AG10803 (cell line): ENCODE measurements at regions not wholly inside any gene's neighbourhood (a gene's known extent, or its start where the extent isn't known, plus 50 kb on each side); places are given as distances from the start of the nearest gene placed in this dataset.
"Not testable (repeated sequence)": the region's sequence is repeated elsewhere in the genome, so short reads cannot be mapped to it uniquely, and the experiment has no call there.

ENCODE experiments used
- DNase-seq: peaks from one replicate; pipeline ENCODE4 v3.0.0; 2010; ENCODE audit warnings: low read depth
- H3K4me3 ChIP-seq: 2 replicates; pipeline ENCODE4 v1.5.1; 2011; ENCODE audit warnings: mild to moderate bottlenecking, low read length, control low read depth
- TF ChIP-seq, protein P1 (sequence below): conservative IDR thresholded peaks from 2 replicates; pipeline ENCODE4 v1.5.1; 2011; ENCODE audit warnings: mild to moderate bottlenecking, low read length, control low read depth, inconsistent platforms

DNA sequence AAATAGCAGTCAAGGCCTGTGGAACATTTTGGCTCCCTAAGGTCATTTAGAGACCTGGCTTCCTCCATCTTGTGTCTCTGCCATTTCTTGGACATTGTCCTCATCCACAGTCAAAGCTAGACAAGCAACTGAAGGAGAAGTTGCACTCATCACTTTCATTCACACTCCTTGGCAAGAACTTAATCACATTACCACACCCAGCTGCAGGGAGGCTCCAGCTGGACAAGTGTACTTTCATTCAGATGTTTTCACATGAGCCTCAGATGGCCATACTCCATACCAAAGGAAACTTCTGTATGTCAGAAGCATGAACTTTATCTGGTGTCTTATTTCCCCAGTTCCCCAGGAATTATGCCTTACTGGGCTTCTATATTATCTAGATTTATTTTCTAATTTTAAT, 537.4 kb downstream of the TMEM135 start:
- no peak for DNase-seq
- no peak overlapping the region for H3K4me3 ChIP-seq
- TF ChIP-seq, protein P1, sequence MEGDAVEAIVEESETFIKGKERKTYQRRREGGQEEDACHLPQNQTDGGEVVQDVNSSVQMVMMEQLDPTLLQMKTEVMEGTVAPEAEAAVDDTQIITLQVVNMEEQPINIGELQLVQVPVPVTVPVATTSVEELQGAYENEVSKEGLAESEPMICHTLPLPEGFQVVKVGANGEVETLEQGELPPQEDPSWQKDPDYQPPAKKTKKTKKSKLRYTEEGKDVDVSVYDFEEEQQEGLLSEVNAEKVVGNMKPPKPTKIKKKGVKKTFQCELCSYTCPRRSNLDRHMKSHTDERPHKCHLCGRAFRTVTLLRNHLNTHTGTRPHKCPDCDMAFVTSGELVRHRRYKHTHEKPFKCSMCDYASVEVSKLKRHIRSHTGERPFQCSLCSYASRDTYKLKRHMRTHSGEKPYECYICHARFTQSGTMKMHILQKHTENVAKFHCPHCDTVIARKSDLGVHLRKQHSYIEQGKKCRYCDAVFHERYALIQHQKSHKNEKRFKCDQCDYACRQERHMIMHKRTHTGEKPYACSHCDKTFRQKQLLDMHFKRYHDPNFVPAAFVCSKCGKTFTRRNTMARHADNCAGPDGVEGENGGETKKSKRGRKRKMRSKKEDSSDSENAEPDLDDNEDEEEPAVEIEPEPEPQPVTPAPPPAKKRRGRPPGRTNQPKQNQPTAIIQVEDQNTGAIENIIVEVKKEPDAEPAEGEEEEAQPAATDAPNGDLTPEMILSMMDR, result no peak

DNA sequence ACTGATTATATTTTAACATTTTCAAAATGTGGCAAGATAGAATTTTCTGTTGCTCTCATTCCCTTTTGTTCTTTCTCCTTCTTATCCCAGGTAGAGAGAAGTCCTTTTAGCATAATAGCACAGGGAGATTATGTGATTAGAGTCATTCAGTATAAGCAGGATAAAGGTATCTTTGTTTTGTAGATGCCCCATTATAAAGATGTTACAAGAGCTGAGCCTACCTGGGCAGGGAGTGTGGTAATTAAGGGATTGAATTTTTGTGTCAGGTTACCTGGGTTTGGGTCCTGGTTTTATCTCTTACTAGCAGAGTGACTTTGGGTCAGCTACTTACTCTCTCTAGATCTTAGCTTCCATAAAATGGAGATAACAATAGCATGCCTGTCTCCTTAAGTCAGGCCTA, 536.5 kb downstream of the TMEM135 start:
- TF ChIP-seq, protein P1, result no peak
- no peak overlapping the region for H3K4me3 ChIP-seq
- no peak for DNase-seq

DNA sequence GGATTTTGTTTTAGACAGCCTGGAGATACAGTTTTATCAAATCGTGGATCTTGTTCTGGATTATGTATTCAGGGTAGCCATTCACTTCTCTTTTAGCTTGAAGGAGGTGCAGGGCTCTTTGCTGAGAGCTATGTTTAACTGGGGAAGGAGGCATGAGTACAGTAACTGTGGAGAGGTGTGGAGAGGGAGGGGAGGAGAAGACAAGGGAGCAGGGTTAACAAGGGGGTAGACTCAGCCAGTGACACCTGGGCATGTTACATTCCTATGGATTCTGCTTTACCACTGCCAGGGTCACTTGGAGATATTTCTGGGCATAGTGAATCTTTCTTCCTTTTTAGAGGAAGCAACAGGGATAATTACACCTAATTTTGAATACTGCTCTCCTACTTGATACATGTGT, 536.0 kb downstream of the TMEM135 start:
- TF ChIP-seq, protein P1, result no peak
- DNase-seq, result no peak
- H3K4me3 ChIP-seq, result no peak overlapping the region

DNA sequence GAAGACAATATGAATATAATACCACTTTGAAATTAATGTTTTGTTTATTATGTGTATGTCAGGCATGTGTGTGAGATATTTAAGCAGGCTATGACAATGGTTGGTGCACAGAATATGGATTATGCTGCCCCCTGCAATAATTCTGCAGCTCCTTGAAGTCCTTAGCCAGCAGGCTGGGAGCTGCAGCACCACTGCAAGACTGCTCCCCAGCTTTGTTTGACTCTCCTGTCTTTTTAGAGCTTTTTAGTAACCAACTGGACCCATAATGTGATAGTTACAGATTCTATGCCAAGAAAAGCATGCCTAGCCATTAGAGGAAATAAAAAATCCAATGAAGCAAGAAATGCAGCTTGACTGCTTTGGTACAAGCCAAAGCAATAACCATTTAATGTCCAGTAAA, 535.1 kb downstream of the TMEM135 start:
- TF ChIP-seq, protein P1, result no peak

DNA sequence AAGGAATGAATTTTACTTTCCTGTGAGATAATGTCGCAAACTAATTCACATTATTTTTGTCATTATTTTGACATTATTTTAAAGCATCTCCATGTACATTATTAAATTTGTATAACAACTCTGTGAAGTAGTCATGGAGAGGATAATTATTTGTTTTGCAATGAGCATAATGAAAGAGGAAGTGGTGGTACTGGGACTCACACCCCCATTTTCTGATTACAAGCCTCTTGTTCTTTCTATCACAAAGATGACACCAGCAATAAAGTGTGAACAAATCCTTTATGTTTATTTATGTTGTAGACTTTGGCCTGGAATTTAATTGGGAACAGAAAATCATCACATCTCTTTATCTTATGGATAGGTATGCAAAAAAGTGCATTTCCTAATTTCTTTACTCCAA, 522.6 kb downstream of the TMEM135 start:
- H3K4me3 ChIP-seq, result no peak overlapping the region
- TF ChIP-seq, protein P1, result no peak
- DNase-seq, result no peak

More for the DNA sequence above, 535.1 kb downstream of the TMEM135 start:
- no peak overlapping the region for H3K4me3 ChIP-seq
- DNase-seq, result no peak

DNA sequence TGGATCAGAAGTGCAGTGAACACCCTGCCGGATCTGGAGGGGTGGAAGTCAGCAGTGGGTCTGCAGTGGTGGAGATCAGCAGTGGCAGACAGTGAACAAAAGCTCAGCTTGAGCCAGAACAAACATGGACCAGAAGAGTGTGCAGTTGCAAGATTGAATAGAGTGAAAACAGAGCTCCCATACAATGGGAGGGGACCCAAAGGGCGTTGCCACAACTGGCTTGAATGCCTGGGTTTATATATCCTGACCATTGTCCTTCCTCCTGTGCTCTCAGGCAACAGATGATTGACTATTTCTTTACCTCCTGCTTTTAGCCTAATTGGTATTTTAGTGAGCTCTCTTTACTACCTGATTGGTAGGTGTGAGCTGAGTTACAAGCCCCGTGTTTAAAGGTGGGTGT, 522.1 kb downstream of the TMEM135 start:
- DNase-seq, H3K4me3 ChIP-seq: not testable (repeated sequence)

DNA sequence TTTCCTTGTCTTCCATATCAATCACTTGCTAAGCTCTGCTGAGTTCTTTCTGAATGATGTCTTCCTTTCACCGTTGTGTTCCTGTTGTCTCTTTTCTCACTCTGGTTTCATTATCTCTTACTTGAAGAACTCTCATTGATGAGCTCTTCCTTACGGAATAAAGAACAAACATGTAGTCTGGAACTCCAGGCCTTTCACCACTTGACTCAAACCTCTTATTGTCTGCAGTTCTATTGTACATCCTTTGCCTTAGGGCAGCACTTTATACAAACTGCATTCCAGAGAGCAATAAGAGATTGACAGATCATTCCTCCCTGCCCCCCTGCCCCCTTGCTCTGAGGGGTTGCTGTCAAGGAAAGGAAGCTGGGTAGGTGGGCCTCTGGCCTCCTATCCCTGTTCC, 517.4 kb downstream of the TMEM135 start:
- DNase-seq, result no peak
- TF ChIP-seq, protein P1, result no peak
- no peak overlapping the region for H3K4me3 ChIP-seq

DNA sequence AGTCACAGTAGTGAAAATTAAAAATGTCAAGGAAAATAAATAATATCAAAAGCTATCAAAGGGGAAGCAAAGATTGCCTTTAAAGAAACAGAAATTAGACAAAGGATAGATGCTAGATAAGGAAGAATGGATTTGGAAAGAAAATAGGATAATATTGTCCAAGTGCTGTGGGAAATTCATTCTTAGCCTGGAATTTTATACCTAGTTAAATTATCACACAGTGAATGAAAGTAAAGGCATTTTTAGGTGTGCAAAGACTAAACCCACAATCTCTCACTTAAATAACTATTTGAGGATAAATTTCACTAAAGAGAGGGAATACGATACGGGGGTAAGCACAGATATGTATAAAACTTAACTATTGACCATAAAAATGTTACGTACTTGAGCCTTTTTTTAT, 511.1 kb downstream of the TMEM135 start:
- DNase-seq, result no peak
- no peak overlapping the region for H3K4me3 ChIP-seq
- TF ChIP-seq, protein P1, result no peak
